ENCODE measurements at regions not wholly inside any gene's neighbourhood (a gene's known extent, or its start where the extent isn't known, plus 50 kb on each side); places are given as distances from the start of the nearest gene placed in this dataset.
"Not testable (repeated sequence)": the region's sequence is repeated elsewhere in the genome, so short reads cannot be mapped to it uniquely, and the experiment has no call there.

GRCh38 chr14:89470401-89470800, 53.4 kb upstream of the FOXN3 start:
- Mint-ChIP-seq H3K27me3 (no peaks in the 10 kb centered on the region), H3K9me3 (no peaks in the 10 kb centered on the region), H3K4me3 (no peak overlapping the region), H3K36me3 (ENCODE audit: low read depth) (peaks cover 16% of the 10 kb centered on the region), H3K27ac (no peak overlapping the region), H3K4me1 (peaks cover 17% of the 10 kb centered on the region)
- POLR2A ChIA-PET: no interaction called here
- DNase-seq: no peak
- CTCF ChIA-PET: no interaction called here

- Mint-ChIP-seq H3K4me1 (peaks cover 17% of the 10 kb centered on the region), H3K27me3 (no peaks in the 10 kb centered on the region), H3K4me3 (no peak overlapping the region), H3K36me3 (ENCODE audit: low read depth) (peaks cover 16% of the 10 kb centered on the region), H3K27ac (no peak overlapping the region), H3K9me3 (no peaks in the 10 kb centered on the region)
- ChIA-PET CTCF (interaction anchor here (0.5 kb wide), 1 partner anchor 23 kb away, joined by 3 read pairs; no protein-coding TSS in a partner anchor), POLR2A (no interaction called here)
- DNase-seq: no peak
Measured at GRCh38 chr14:89469210-89470198, 52.5 kb upstream of the FOXN3 start.

- H3K9me3 Mint-ChIP-seq: no peaks in the 10 kb centered on the region
- H3K4me3 Mint-ChIP-seq: no peak overlapping the region
- ChIA-PET CTCF (no interaction called here), POLR2A (no interaction called here)
- peaks cover 17% of the 10 kb centered on the region for H3K4me1 Mint-ChIP-seq
- H3K27me3 Mint-ChIP-seq: no peaks in the 10 kb centered on the region
- no peak for DNase-seq
- no peak overlapping the region for H3K27ac Mint-ChIP-seq
- peaks cover 15% of the 10 kb centered on the region for H3K36me3 Mint-ChIP-seq (ENCODE audit: low read depth)
Measured at GRCh38 chr14:89468566-89468965, 51.5 kb upstream of the FOXN3 start.

GRCh38 chr14:89468030-89468429, 51.0 kb upstream of the FOXN3 start:
- CTCF ChIA-PET: interaction anchor here (0.6 to 1.3 kb wide), 2 partner anchors 25 to 239 kb away, joined by 4 to 5 read pairs; no protein-coding TSS in a partner anchor
- H3K4me1 Mint-ChIP-seq: peaks cover 17% of the 10 kb centered on the region
- peaks cover 11% of the 10 kb centered on the region for H3K36me3 Mint-ChIP-seq (ENCODE audit: low read depth)
- POLR2A ChIA-PET, DNase-seq, H3K27ac Mint-ChIP-seq, H3K9me3 Mint-ChIP-seq, H3K4me3 Mint-ChIP-seq, H3K27me3 Mint-ChIP-seq: not testable (repeated sequence)

- ChIA-PET POLR2A (no interaction called here), CTCF (interaction anchor here (0.6 to 1.3 kb wide), 3 partner anchors 26 to 43 kb away, joined by 3 to 5 read pairs (median 4); no protein-coding TSS in a partner anchor)
- Mint-ChIP-seq H3K36me3 (ENCODE audit: low read depth) (peaks cover 11% of the 10 kb centered on the region), H3K27ac (no peak overlapping the region), H3K9me3 (no peaks in the 10 kb centered on the region), H3K4me3 (no peak overlapping the region), H3K27me3 (no peaks in the 10 kb centered on the region), H3K4me1 (peaks cover 17% of the 10 kb centered on the region)
- DNase-seq: no peak
Measured at GRCh38 chr14:89466944-89467343, 49.9 kb upstream of the FOXN3 start.
